Stomach (tissue), 8 donors: ENCODE measurements at regions not wholly inside any gene's neighbourhood (a gene's known extent, or its start where the extent isn't known, plus 50 kb on each side); places are given as distances from the start of the nearest gene placed in this dataset.

ENCODE experiments used
- DNase-seq, 2 donors: peaks; one replicate each; pipeline versions ENCODE4 v3.0.0 to v3.0.0-alpha.2; 2013 to 2019
- H3K27ac ChIP-seq, 5 donors: fragments of 200-600 bp in 4 of 5; sonication (generic) in 4 of 5; one replicate each; pipeline ENCODE4 v1.5.1; 2013 to 2019; ENCODE audit warnings: mild to moderate bottlenecking in 1 of 5, moderate library complexity in 1 of 5
- H3K27me3 ChIP-seq, 3 donors: fragments of 200-600 bp; sonication (generic); one replicate each; pipeline ENCODE4 v1.5.1; 2017 to 2019; ENCODE audit warnings: mixed run types in 1 of 3
- H3K36me3 ChIP-seq, 4 donors: fragments of 200-600 bp; sonication (generic); 1 replicate in 3 of 4; 2 replicates in 1 of 4; pipeline ENCODE4 v1.5.1; 2016 to 2019
- H3K4me1 ChIP-seq, 4 donors: fragments of 200-600 bp; sonication (generic); one replicate each; pipeline ENCODE4 v1.5.1; 2016 to 2019
- H3K4me3 ChIP-seq, 4 donors: fragments of 200-600 bp; sonication (generic) in 3 of 4; one replicate each; pipeline ENCODE4 v1.5.1; 2016 to 2019; ENCODE audit warnings: mild to moderate bottlenecking in 1 of 4
- H3K9me3 ChIP-seq, 4 donors: fragments of 200-600 bp; sonication (generic); one replicate each; pipeline ENCODE4 v1.5.1; 2016 to 2019
- EP300 ChIP-seq: sonication (generic); formaldehyde crosslinking; IDR thresholded peaks from one replicate; pipeline ENCODE4 v1.6.1; 2017; ENCODE audit warnings: antibody characterized with exemption
- POLR2A ChIP-seq, 4 donors: fragments of 450-650 bp; IDR thresholded peaks; one replicate each; pipeline ENCODE4 v1.6.1; 2016; ENCODE audit warnings: antibody characterized with exemption in 4 of 4, control low read depth in 2 of 4, mild to moderate bottlenecking in 1 of 4, moderate library complexity in 1 of 4
- POLR2AphosphoS5 ChIP-seq, 3 donors: sonication (generic); formaldehyde crosslinking; IDR thresholded peaks; one replicate each; pipeline ENCODE4 v1.6.1; 2016; ENCODE audit warnings: antibody characterized with exemption in 3 of 3
- WGBS, 5 donors: extraction: QIAGEN DNeasy Blood & Tissue Kit in 3 of 5; methylation state at CpG; one replicate each; pipeline versions ENCODE4 v1.1.5 to v1.1.7; 2013 to 2018; 5-methylcytosine and 5-hydroxymethylcytosine counted together
- intact Hi-C: fragments of 100-400 bp; cut with DNase I; formaldehyde crosslinking; loops from one replicate; pipeline ENCODE4 v1.15.1; 2023; ENCODE audit warnings: low total_unique reads
- TF ChIP-seq, protein P1 (sequence below), 7 experiments: fragments of 450-650 bp in 4 of 7; fragments of 200-600 bp in 3 of 7; sonication (generic) in 3 of 7; IDR thresholded peaks; one replicate each; pipeline ENCODE4 v1.5.1; 2016 to 2019; ENCODE audit warnings: antibody characterized with exemption in 7 of 7, control low read depth in 2 of 7, mild to moderate bottlenecking in 1 of 7
- donor health status: healthy with polysubstance abuse.
- donor health status: Bipolar disorder and iron deficiency.
- donor health status: healthy.

DNA sequence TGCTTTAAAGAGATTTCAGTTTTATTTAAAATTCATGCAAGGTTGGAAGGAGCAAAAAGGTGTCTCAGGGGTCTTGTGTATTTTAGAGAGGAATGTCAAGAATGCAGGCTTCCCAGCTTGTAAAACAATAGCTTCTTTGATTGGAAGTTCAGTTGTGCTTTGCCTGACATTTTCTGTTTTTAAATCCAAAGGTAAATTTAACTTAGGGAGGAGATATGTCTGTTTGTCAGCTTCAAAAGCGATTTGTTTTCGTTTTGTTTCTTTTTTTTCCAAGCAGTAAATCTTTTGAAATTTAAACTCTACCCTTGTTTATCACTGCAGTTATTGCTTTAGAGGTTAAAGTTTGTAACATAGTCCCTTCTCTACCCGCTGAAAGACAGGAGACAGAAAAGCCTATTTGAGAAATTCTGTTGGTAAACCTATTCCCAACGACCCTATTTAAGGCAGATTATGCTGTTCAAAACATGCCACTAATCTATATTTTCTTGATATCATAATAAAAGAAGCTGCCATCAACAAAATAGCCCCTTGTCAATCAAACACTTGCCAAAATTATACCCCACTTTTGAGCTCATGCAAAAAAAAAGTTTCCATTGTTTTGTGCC, 639.6 kb downstream of the IRS1 start:
- 13 to 29% (median 19%) methylated on average over 4 of the region's 4 CpGs for WGBS, 5 donors
- Histone ChIP-seq H3K4me3 (no peak overlapping the region), H3K27me3 (no peaks in the 10 kb centered on the region), H3K9me3 (no peaks in the 10 kb centered on the region), H3K27ac (no peak overlapping the region), H3K4me1 (no peaks in the 10 kb centered on the region), H3K36me3 (no peaks in the 10 kb centered on the region)
- TF ChIP-seq POLR2AphosphoS5 (IDR thresholded peaks at IDR 0.05) (no peak), POLR2A (IDR thresholded peaks at IDR 0.05) (no peak), EP300 (no peak)
- TF ChIP-seq, protein P1, sequence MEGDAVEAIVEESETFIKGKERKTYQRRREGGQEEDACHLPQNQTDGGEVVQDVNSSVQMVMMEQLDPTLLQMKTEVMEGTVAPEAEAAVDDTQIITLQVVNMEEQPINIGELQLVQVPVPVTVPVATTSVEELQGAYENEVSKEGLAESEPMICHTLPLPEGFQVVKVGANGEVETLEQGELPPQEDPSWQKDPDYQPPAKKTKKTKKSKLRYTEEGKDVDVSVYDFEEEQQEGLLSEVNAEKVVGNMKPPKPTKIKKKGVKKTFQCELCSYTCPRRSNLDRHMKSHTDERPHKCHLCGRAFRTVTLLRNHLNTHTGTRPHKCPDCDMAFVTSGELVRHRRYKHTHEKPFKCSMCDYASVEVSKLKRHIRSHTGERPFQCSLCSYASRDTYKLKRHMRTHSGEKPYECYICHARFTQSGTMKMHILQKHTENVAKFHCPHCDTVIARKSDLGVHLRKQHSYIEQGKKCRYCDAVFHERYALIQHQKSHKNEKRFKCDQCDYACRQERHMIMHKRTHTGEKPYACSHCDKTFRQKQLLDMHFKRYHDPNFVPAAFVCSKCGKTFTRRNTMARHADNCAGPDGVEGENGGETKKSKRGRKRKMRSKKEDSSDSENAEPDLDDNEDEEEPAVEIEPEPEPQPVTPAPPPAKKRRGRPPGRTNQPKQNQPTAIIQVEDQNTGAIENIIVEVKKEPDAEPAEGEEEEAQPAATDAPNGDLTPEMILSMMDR (IDR thresholded peaks at IDR 0.05): no peak
- no peak for DNase-seq
- intact Hi-C loops: no loop called here

DNA sequence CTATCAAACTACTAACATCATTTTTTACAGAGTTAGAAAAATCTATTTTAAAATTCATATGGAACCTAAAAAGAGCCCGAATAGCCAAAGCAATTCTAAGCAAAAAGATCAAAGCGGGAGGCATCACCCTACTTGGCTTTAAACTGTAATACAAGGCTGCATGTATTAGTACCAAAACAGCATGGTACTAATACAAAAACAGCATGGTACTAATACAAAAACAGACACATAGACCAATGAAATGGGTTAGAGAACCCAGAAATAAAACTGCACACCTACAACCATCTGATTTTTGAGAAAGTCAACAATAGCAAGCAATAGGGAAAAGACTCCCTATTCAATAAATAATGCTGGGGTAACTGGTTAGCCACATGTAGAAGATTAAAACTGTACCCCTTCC, 640.7 kb downstream of the IRS1 start:
- no peaks in the 10 kb centered on the region for H3K4me1 ChIP-seq
- H3K27ac ChIP-seq: no peak overlapping the region
- H3K36me3 ChIP-seq: no peaks in the 10 kb centered on the region
- no peaks in the 10 kb centered on the region for H3K27me3 ChIP-seq
- WGBS, 5 donors: 85 to 99% (median 93%) methylated on average over 2 of the region's 2 CpGs
- TF ChIP-seq, protein P1 (IDR thresholded peaks at IDR 0.05): no peak
- no peak for TF ChIP-seq POLR2A (IDR thresholded peaks at IDR 0.05)
- TF ChIP-seq POLR2AphosphoS5 (IDR thresholded peaks at IDR 0.05): no peak
- TF ChIP-seq EP300: no peak
- H3K4me3 ChIP-seq: no peak overlapping the region
- intact Hi-C loops: no loop called here
- no peaks in the 10 kb centered on the region for H3K9me3 ChIP-seq
- DNase-seq: no peak

GRCh38 chr2:226158229-226158628, 641.4 kb downstream of the IRS1 start:
- WGBS, 5 donors: 74 to 93% (median 90%) methylated on average over 1 of the region's 1 CpG
- Histone ChIP-seq H3K4me3 (no peak overlapping the region), H3K36me3 (no peaks in the 10 kb centered on the region), H3K27me3 (no peaks in the 10 kb centered on the region), H3K27ac (no peak overlapping the region), H3K4me1 (no peaks in the 10 kb centered on the region), H3K9me3 (no peaks in the 10 kb centered on the region)
- TF ChIP-seq POLR2A (IDR thresholded peaks at IDR 0.05): no peak
- no peak for TF ChIP-seq POLR2AphosphoS5 (IDR thresholded peaks at IDR 0.05)
- TF ChIP-seq EP300: no peak
- TF ChIP-seq, protein P1 (IDR thresholded peaks at IDR 0.05): no peak
- no peak for DNase-seq
- intact Hi-C loops: no loop called here

DNA sequence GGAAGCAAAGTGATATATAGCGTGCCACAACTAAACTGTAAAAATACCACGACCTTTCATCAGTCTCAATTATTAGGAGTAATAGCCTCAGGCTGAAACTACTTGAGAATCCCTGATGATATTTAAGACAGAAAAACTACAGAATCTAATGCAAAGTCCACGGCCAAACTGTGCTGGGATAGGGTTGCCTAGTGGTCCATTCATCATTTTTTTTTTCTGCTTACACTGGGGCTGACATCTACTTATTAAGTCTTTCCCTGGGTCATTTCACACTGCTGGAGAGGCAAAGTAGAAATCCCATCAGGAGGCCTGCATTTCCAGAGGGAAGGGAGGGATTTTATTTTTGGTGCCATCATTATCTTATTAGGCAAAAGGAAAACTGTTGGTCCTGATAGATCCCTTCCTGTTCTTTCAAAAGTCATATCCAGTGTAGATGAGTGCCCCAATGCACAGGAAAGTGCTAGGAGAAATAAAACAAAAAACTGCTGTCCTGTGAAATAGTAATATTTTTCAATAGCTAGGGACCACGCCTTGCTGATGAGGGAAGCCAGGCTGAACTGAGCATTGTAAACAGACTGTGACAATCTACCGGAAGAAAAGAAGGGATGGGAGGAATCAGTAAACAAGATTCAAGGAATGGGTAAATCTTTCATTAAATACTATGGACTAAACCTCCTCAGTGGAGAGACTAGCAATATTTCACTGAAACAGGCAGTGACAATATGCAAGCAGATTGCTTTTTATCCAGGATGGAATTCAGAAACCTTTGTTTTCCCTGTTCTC, 644.3 kb downstream of the IRS1 start:
- intact Hi-C loops: no loop called here
- Histone ChIP-seq H3K27me3 (no peaks in the 10 kb centered on the region), H3K9me3 (no peaks in the 10 kb centered on the region), H3K4me3 (no peak overlapping the region), H3K27ac (no peak overlapping the region), H3K36me3 (no peaks in the 10 kb centered on the region), H3K4me1 (no peaks in the 10 kb centered on the region)
- no peak for TF ChIP-seq EP300
- TF ChIP-seq POLR2A (IDR thresholded peaks at IDR 0.05): no peak
- TF ChIP-seq, protein P1 (IDR thresholded peaks at IDR 0.05): no peak
- TF ChIP-seq POLR2AphosphoS5 (IDR thresholded peaks at IDR 0.05): no peak
- WGBS, 5 donors: 63 to 76% (median 68%) methylated on average over 5 of the region's 5 CpGs
- DNase-seq: no peak
